ENCODE measurements at regions not wholly inside any gene's neighbourhood (a gene's known extent, or its start where the extent isn't known, plus 50 kb on each side); places are given as distances from the start of the nearest gene placed in this dataset.

- Histone ChIP-seq H3K4me1 (ENCODE audit: control insufficient read depth, insufficient read depth, low read length, poor library complexity, severe bottlenecking) (no peaks in the 10 kb centered on the region), H3K9me3 (ENCODE audit: control insufficient read depth, low read length) (no peaks in the 10 kb centered on the region), H3K36me3 (ENCODE audit: control insufficient read depth, insufficient read depth, low read length) (no peaks in the 10 kb centered on the region), H3K27ac (ENCODE audit: low read depth, low read length, severe bottlenecking) (no peak overlapping the region), H3K4me3 (ENCODE audit: extremely low read depth, insufficient read depth, low read length, poor library complexity, severe bottlenecking) (no peak overlapping the region)
- 86 to 97% methylated on average over 7 of the region's 8 CpGs for WGBS, 2 experiments (ENCODE audit: insufficient coverage in 2 of 2)
Observed at GRCh38 chr17:6325741-6326140, 109.2 kb downstream of the AIPL1 start.

- Histone ChIP-seq H3K9me3 (ENCODE audit: control insufficient read depth, low read length) (no peaks in the 10 kb centered on the region), H3K27ac (ENCODE audit: low read depth, low read length, severe bottlenecking) (no peak overlapping the region), H3K36me3 (ENCODE audit: control insufficient read depth, insufficient read depth, low read length) (no peaks in the 10 kb centered on the region), H3K4me3 (ENCODE audit: extremely low read depth, insufficient read depth, low read length, poor library complexity, severe bottlenecking) (no peak overlapping the region), H3K4me1 (ENCODE audit: control insufficient read depth, insufficient read depth, low read length, poor library complexity, severe bottlenecking) (no peaks in the 10 kb centered on the region)
- 94% methylated on average over 2 of the region's 6 CpGs; no CpG with 5 or more reads in 1 of the 2 experiments for WGBS, 2 experiments (ENCODE audit: insufficient coverage in 2 of 2)
Observed at GRCh38 chr17:6325051-6325450, 109.9 kb downstream of the AIPL1 start.

GRCh38 chr17:6323626-6324356, 111.1 kb downstream of the AIPL1 start:
- no peak overlapping the region for H3K4me3 ChIP-seq (ENCODE audit: extremely low read depth, insufficient read depth, low read length, poor library complexity, severe bottlenecking)
- H3K36me3 ChIP-seq (ENCODE audit: control insufficient read depth, insufficient read depth, low read length) = no peaks in the 10 kb centered on the region
- no peak overlapping the region for H3K27ac ChIP-seq (ENCODE audit: low read depth, low read length, severe bottlenecking)
- no peaks in the 10 kb centered on the region for H3K9me3 ChIP-seq (ENCODE audit: control insufficient read depth, low read length)
- H3K4me1 ChIP-seq (ENCODE audit: control insufficient read depth, insufficient read depth, low read length, poor library complexity, severe bottlenecking) = no peaks in the 10 kb centered on the region
- 87 to 88% methylated on average over 16 of the region's 17 CpGs for WGBS, 2 experiments (ENCODE audit: insufficient coverage in 2 of 2)

- H3K4me3 ChIP-seq (ENCODE audit: extremely low read depth, insufficient read depth, low read length, poor library complexity, severe bottlenecking) = no peak overlapping the region
Observed at GRCh38 chr17:6322316-6322715, 112.6 kb downstream of the AIPL1 start.

GRCh38 chr17:6314311-6314710, 120.6 kb downstream of the AIPL1 start:
- WGBS, 2 experiments (ENCODE audit: insufficient coverage in 2 of 2) = no CpG with 5 or more reads among the region's 3 CpGs
- no peaks in the 10 kb centered on the region for H3K4me1 ChIP-seq (ENCODE audit: control insufficient read depth, insufficient read depth, low read length, poor library complexity, severe bottlenecking)
- no peaks in the 10 kb centered on the region for H3K36me3 ChIP-seq (ENCODE audit: control insufficient read depth, insufficient read depth, low read length)
- no peak overlapping the region for H3K27ac ChIP-seq (ENCODE audit: low read depth, low read length, severe bottlenecking)
- no peak overlapping the region for H3K4me3 ChIP-seq (ENCODE audit: extremely low read depth, insufficient read depth, low read length, poor library complexity, severe bottlenecking)
- H3K9me3 ChIP-seq (ENCODE audit: control insufficient read depth, low read length) = no peaks in the 10 kb centered on the region

More at GRCh38 chr17:6322316-6322715, 112.6 kb downstream of the AIPL1 start:
- Histone ChIP-seq H3K4me1 (ENCODE audit: control insufficient read depth, insufficient read depth, low read length, poor library complexity, severe bottlenecking) (no peaks in the 10 kb centered on the region), H3K27ac (ENCODE audit: low read depth, low read length, severe bottlenecking) (no peak overlapping the region), H3K36me3 (ENCODE audit: control insufficient read depth, insufficient read depth, low read length) (no peaks in the 10 kb centered on the region), H3K9me3 (ENCODE audit: control insufficient read depth, low read length) (no peaks in the 10 kb centered on the region)
- WGBS, 2 experiments (ENCODE audit: insufficient coverage in 2 of 2) = 92 to 94% methylated on average over 3 to 4 of the region's 4 CpGs

- H3K36me3 ChIP-seq (ENCODE audit: control insufficient read depth, insufficient read depth, low read length) = no peaks in the 10 kb centered on the region
- 91 to 95% methylated on average over 12 of the region's 12 CpGs for whole genome bisulfite sequencing, 2 experiments (ENCODE audit: insufficient coverage in 2 of 2)
- H3K4me1 ChIP-seq (ENCODE audit: control insufficient read depth, insufficient read depth, low read length, poor library complexity, severe bottlenecking) = no peaks in the 10 kb centered on the region
- H3K27ac ChIP-seq (ENCODE audit: low read depth, low read length, severe bottlenecking) = no peak overlapping the region
- no peaks in the 10 kb centered on the region for H3K9me3 ChIP-seq (ENCODE audit: control insufficient read depth, low read length)
- H3K4me3 ChIP-seq (ENCODE audit: extremely low read depth, insufficient read depth, low read length, poor library complexity, severe bottlenecking) = no peak overlapping the region
Observed at GRCh38 chr17:6313835-6314234, 121.1 kb downstream of the AIPL1 start.

- no peaks in the 10 kb centered on the region for H3K4me1 ChIP-seq (ENCODE audit: control insufficient read depth, insufficient read depth, low read length, poor library complexity, severe bottlenecking)
Observed at GRCh38 chr17:6306820-6307219, 128.1 kb downstream of the AIPL1 start.

GRCh38 chr17:6305613-6306360, 129.1 kb downstream of the AIPL1 start:
- no peak overlapping the region for H3K27ac ChIP-seq (ENCODE audit: low read depth, low read length, severe bottlenecking)
- no peak overlapping the region for H3K4me3 ChIP-seq (ENCODE audit: extremely low read depth, insufficient read depth, low read length, poor library complexity, severe bottlenecking)
- no peaks in the 10 kb centered on the region for H3K9me3 ChIP-seq (ENCODE audit: control insufficient read depth, low read length)
- no peaks in the 10 kb centered on the region for H3K4me1 ChIP-seq (ENCODE audit: control insufficient read depth, insufficient read depth, low read length, poor library complexity, severe bottlenecking)
- WGBS, 2 experiments (ENCODE audit: insufficient coverage in 2 of 2) = 85% methylated on average over 5 to 9 of the region's 11 CpGs
- H3K36me3 ChIP-seq (ENCODE audit: control insufficient read depth, insufficient read depth, low read length) = no peaks in the 10 kb centered on the region

More at GRCh38 chr17:6306820-6307219, 128.1 kb downstream of the AIPL1 start:
- 24 to 41% methylated on average over 4 of the region's 4 CpGs for WGBS, 2 experiments (ENCODE audit: insufficient coverage in 2 of 2)
- no peaks in the 10 kb centered on the region for H3K9me3 ChIP-seq (ENCODE audit: control insufficient read depth, low read length)
- H3K36me3 ChIP-seq (ENCODE audit: control insufficient read depth, insufficient read depth, low read length) = no peaks in the 10 kb centered on the region
- H3K27ac ChIP-seq (ENCODE audit: low read depth, low read length, severe bottlenecking) = no peak overlapping the region
- H3K4me3 ChIP-seq (ENCODE audit: extremely low read depth, insufficient read depth, low read length, poor library complexity, severe bottlenecking) = no peak overlapping the region

GRCh38 chr17:6304894-6305612, 129.9 kb downstream of the AIPL1 start:
- 40% methylated on average over 1 of the region's 3 CpGs; no CpG with 5 or more reads in 1 of the 2 experiments for WGBS, 2 experiments (ENCODE audit: insufficient coverage in 2 of 2)
- Histone ChIP-seq H3K4me3 (ENCODE audit: extremely low read depth, insufficient read depth, low read length, poor library complexity, severe bottlenecking) (no peak overlapping the region), H3K27ac (ENCODE audit: low read depth, low read length, severe bottlenecking) (no peak overlapping the region), H3K9me3 (ENCODE audit: control insufficient read depth, low read length) (no peaks in the 10 kb centered on the region), H3K4me1 (ENCODE audit: control insufficient read depth, insufficient read depth, low read length, poor library complexity, severe bottlenecking) (no peaks in the 10 kb centered on the region), H3K36me3 (ENCODE audit: control insufficient read depth, insufficient read depth, low read length) (no peaks in the 10 kb centered on the region)

GRCh38 chr17:6303664-6304063, 131.3 kb downstream of the AIPL1 start:
- H3K9me3 ChIP-seq (ENCODE audit: control insufficient read depth, low read length) = no peaks in the 10 kb centered on the region
- no peaks in the 10 kb centered on the region for H3K36me3 ChIP-seq (ENCODE audit: control insufficient read depth, insufficient read depth, low read length)
- H3K4me1 ChIP-seq (ENCODE audit: control insufficient read depth, insufficient read depth, low read length, poor library complexity, severe bottlenecking) = no peaks in the 10 kb centered on the region
- WGBS, 2 experiments (ENCODE audit: insufficient coverage in 2 of 2) = 4 to 6% methylated on average over 3 of the region's 5 CpGs
- H3K4me3 ChIP-seq (ENCODE audit: extremely low read depth, insufficient read depth, low read length, poor library complexity, severe bottlenecking) = no peak overlapping the region
- no peak overlapping the region for H3K27ac ChIP-seq (ENCODE audit: low read depth, low read length, severe bottlenecking)

Measured in mesodermal cell (in vitro differentiated cells).